Sigmoid colon (tissue), 4 donors: ENCODE measurements at regions not wholly inside any gene's neighbourhood (a gene's known extent, or its start where the extent isn't known, plus 50 kb on each side); places are given as distances from the start of the nearest gene placed in this dataset.

Source experiments
- CTCF ChIP-seq, 4 experiments: fragments of 450-650 bp in 3 of 4; fragments of 200-600 bp in 1 of 4; IDR thresholded peaks; one replicate each; pipeline ENCODE4 v1.5.1; 2016 to 2019; ENCODE audit warnings: antibody characterized with exemption in 4 of 4, mild to moderate bottlenecking in 3 of 4, moderate library complexity in 2 of 4
- EP300 ChIP-seq, 4 donors: sonication (generic); formaldehyde crosslinking; IDR thresholded peaks; one replicate each; pipeline ENCODE4 v1.6.1; 2017; ENCODE audit warnings: antibody characterized with exemption in 4 of 4
- POLR2A ChIP-seq, 2 donors: fragments of 450-650 bp; IDR thresholded peaks; one replicate each; pipeline ENCODE4 v1.6.1; 2016; ENCODE audit warnings: antibody characterized with exemption in 2 of 2, mild to moderate bottlenecking in 2 of 2, moderate library complexity in 2 of 2
- POLR2AphosphoS5 ChIP-seq, 4 donors: sonication (generic); formaldehyde crosslinking; IDR thresholded peaks; one replicate each; pipeline ENCODE4 v1.6.1; 2017; ENCODE audit warnings: antibody characterized with exemption in 4 of 4

- TF ChIP-seq CTCF (IDR thresholded peaks at IDR 0.05) (no peak), POLR2A (IDR thresholded peaks at IDR 0.05) (no peak), EP300 (IDR thresholded peaks at IDR 0.05) (no peak), POLR2AphosphoS5 (IDR thresholded peaks at IDR 0.05) (no peak)
Observed at GRCh38 chr3:82103241-82103640, 341.8 kb upstream of the GBE1 start.
